ENCODE measurements at regions not wholly inside any gene's neighbourhood (a gene's known extent, or its start where the extent isn't known, plus 50 kb on each side); places are given as distances from the start of the nearest gene placed in this dataset.
"Not testable (repeated sequence)": the region's sequence is repeated elsewhere in the genome, so short reads cannot be mapped to it uniquely, and the experiment has no call there.

- no peaks in the 10 kb centered on the region for H3K36me3 ChIP-seq (ENCODE audit: control insufficient read depth in 3 of 3, insufficient read depth in 3 of 3, low read length in 3 of 3)
- H3K27me3 ChIP-seq (ENCODE audit: control insufficient read depth in 3 of 3, insufficient read depth in 3 of 3, low read length in 3 of 3) = no peaks in the 10 kb centered on the region
- H3K9ac ChIP-seq (ENCODE audit: low read depth in 1 of 3, low read length in 3 of 3) = no peak overlapping the region
- no peaks in the 10 kb centered on the region for H3K9me3 ChIP-seq (ENCODE audit: control insufficient read depth in 3 of 3, low read length in 3 of 3)
- H3K4me3 ChIP-seq (ENCODE audit: low read length in 3 of 3) = no peak overlapping the region
- no peaks in the 10 kb centered on the region for H3K4me1 ChIP-seq (ENCODE audit: control insufficient read depth in 3 of 3, insufficient read depth in 3 of 3, low read length in 3 of 3)
- H3K27ac ChIP-seq (ENCODE audit: low read depth, low read length) = no peak overlapping the region
Measured at GRCh38 chr2:57698392-57698791, 348.2 kb upstream of the VRK2 start.

- no peak overlapping the region for H3K9ac ChIP-seq (ENCODE audit: low read depth in 1 of 3, low read length in 3 of 3)
- no peak overlapping the region for H3K4me3 ChIP-seq (ENCODE audit: low read length in 3 of 3)
- H3K4me1 ChIP-seq (ENCODE audit: control insufficient read depth in 3 of 3, insufficient read depth in 3 of 3, low read length in 3 of 3) = no peaks in the 10 kb centered on the region
- no peak overlapping the region for H3K27ac ChIP-seq (ENCODE audit: low read depth, low read length)
- H3K27me3 ChIP-seq (ENCODE audit: control insufficient read depth in 3 of 3, insufficient read depth in 3 of 3, low read length in 3 of 3) = no peaks in the 10 kb centered on the region
- H3K9me3 ChIP-seq (ENCODE audit: control insufficient read depth in 3 of 3, low read length in 3 of 3) = no peaks in the 10 kb centered on the region
- no peaks in the 10 kb centered on the region for H3K36me3 ChIP-seq (ENCODE audit: control insufficient read depth in 3 of 3, insufficient read depth in 3 of 3, low read length in 3 of 3)
Measured at GRCh38 chr2:57698935-57699449, 347.6 kb upstream of the VRK2 start.

- Histone ChIP-seq H3K4me3 (ENCODE audit: low read length in 3 of 3) (no peak overlapping the region), H3K27ac (ENCODE audit: low read depth, low read length) (no peak overlapping the region), H3K9ac (ENCODE audit: low read depth in 1 of 3, low read length in 3 of 3) (no peak overlapping the region), H3K27me3 (ENCODE audit: control insufficient read depth in 3 of 3, insufficient read depth in 3 of 3, low read length in 3 of 3) (no peaks in the 10 kb centered on the region), H3K36me3 (ENCODE audit: control insufficient read depth in 3 of 3, insufficient read depth in 3 of 3, low read length in 3 of 3) (no peaks in the 10 kb centered on the region), H3K4me1 (ENCODE audit: control insufficient read depth in 3 of 3, insufficient read depth in 3 of 3, low read length in 3 of 3) (no peaks in the 10 kb centered on the region), H3K9me3 (ENCODE audit: control insufficient read depth in 3 of 3, low read length in 3 of 3) (no peaks in the 10 kb centered on the region)
Measured at GRCh38 chr2:57701391-57701791, 345.2 kb upstream of the VRK2 start.

- no peaks in the 10 kb centered on the region for H3K9me3 ChIP-seq (ENCODE audit: control insufficient read depth in 3 of 3, low read length in 3 of 3)
- no peak overlapping the region for H3K27ac ChIP-seq (ENCODE audit: low read depth, low read length)
- no peak overlapping the region for H3K4me3 ChIP-seq (ENCODE audit: low read length in 3 of 3)
- no peaks in the 10 kb centered on the region for H3K4me1 ChIP-seq (ENCODE audit: control insufficient read depth in 3 of 3, insufficient read depth in 3 of 3, low read length in 3 of 3)
- no peaks in the 10 kb centered on the region for H3K36me3 ChIP-seq (ENCODE audit: control insufficient read depth in 3 of 3, insufficient read depth in 3 of 3, low read length in 3 of 3)
- no peak overlapping the region for H3K9ac ChIP-seq (ENCODE audit: low read depth in 1 of 3, low read length in 3 of 3)
- H3K27me3 ChIP-seq (ENCODE audit: control insufficient read depth in 3 of 3, insufficient read depth in 3 of 3, low read length in 3 of 3) = no peaks in the 10 kb centered on the region
Measured at GRCh38 chr2:57703407-57703806, 343.2 kb upstream of the VRK2 start.

GRCh38 chr2:57707794-57708193 is 338.8 kb upstream of the VRK2 start:
- H3K9ac ChIP-seq (ENCODE audit: low read depth in 1 of 3, low read length in 3 of 3); H3K27ac ChIP-seq (ENCODE audit: low read depth, low read length); H3K4me1 ChIP-seq (ENCODE audit: control insufficient read depth in 3 of 3, insufficient read depth in 3 of 3, low read length in 3 of 3); H3K9me3 ChIP-seq (ENCODE audit: control insufficient read depth in 3 of 3, low read length in 3 of 3); H3K27me3 ChIP-seq (ENCODE audit: control insufficient read depth in 3 of 3, insufficient read depth in 3 of 3, low read length in 3 of 3); H3K36me3 ChIP-seq (ENCODE audit: control insufficient read depth in 3 of 3, insufficient read depth in 3 of 3, low read length in 3 of 3); H3K4me3 ChIP-seq (ENCODE audit: low read length in 3 of 3): not testable (repeated sequence)

- no peaks in the 10 kb centered on the region for H3K27me3 ChIP-seq (ENCODE audit: control insufficient read depth in 3 of 3, insufficient read depth in 3 of 3, low read length in 3 of 3)
- H3K4me1 ChIP-seq (ENCODE audit: control insufficient read depth in 3 of 3, insufficient read depth in 3 of 3, low read length in 3 of 3) = no peaks in the 10 kb centered on the region
- no peak overlapping the region for H3K4me3 ChIP-seq (ENCODE audit: low read length in 3 of 3)
- H3K36me3 ChIP-seq (ENCODE audit: control insufficient read depth in 3 of 3, insufficient read depth in 3 of 3, low read length in 3 of 3) = no peaks in the 10 kb centered on the region
- no peak overlapping the region for H3K27ac ChIP-seq (ENCODE audit: low read depth, low read length)
- H3K9me3 ChIP-seq (ENCODE audit: control insufficient read depth in 3 of 3, low read length in 3 of 3) = no peaks in the 10 kb centered on the region
- no peak overlapping the region for H3K9ac ChIP-seq (ENCODE audit: low read depth in 1 of 3, low read length in 3 of 3)
Measured at GRCh38 chr2:57711991-57712390, 334.6 kb upstream of the VRK2 start.

GRCh38 chr2:57720728-57721627 is 325.6 kb upstream of the VRK2 start:
- Histone ChIP-seq H3K27me3 (ENCODE audit: control insufficient read depth in 3 of 3, insufficient read depth in 3 of 3, low read length in 3 of 3) (no peaks in the 10 kb centered on the region), H3K4me3 (ENCODE audit: low read length in 3 of 3) (peak overlapping the region; percentile 34 to 59 (median 54)), H3K36me3 (ENCODE audit: control insufficient read depth in 3 of 3, insufficient read depth in 3 of 3, low read length in 3 of 3) (no peaks in the 10 kb centered on the region), H3K4me1 (ENCODE audit: control insufficient read depth in 3 of 3, insufficient read depth in 3 of 3, low read length in 3 of 3) (peaks cover 0 to 3% (median 0%) of the 10 kb centered on the region in 3 donors), H3K9me3 (ENCODE audit: control insufficient read depth in 3 of 3, low read length in 3 of 3) (no peaks in the 10 kb centered on the region), H3K9ac (ENCODE audit: low read depth in 1 of 3, low read length in 3 of 3) (peak overlapping the region in 1 of 3 donors; percentile 44), H3K27ac (ENCODE audit: low read depth, low read length) (no peak overlapping the region)

GRCh38 chr2:57725337-57725947 is 321.2 kb upstream of the VRK2 start:
- Histone ChIP-seq H3K4me1 (ENCODE audit: control insufficient read depth in 3 of 3, insufficient read depth in 3 of 3, low read length in 3 of 3) (peaks cover 0 to 3% (median 0%) of the 10 kb centered on the region in 3 donors), H3K36me3 (ENCODE audit: control insufficient read depth in 3 of 3, insufficient read depth in 3 of 3, low read length in 3 of 3) (no peaks in the 10 kb centered on the region)

GRCh38 chr2:57726294-57726693 is 320.3 kb upstream of the VRK2 start:
- Histone ChIP-seq H3K36me3 (ENCODE audit: control insufficient read depth in 3 of 3, insufficient read depth in 3 of 3, low read length in 3 of 3) (no peaks in the 10 kb centered on the region), H3K27me3 (ENCODE audit: control insufficient read depth in 3 of 3, insufficient read depth in 3 of 3, low read length in 3 of 3) (no peaks in the 10 kb centered on the region), H3K4me3 (ENCODE audit: low read length in 3 of 3) (no peak overlapping the region), H3K4me1 (ENCODE audit: control insufficient read depth in 3 of 3, insufficient read depth in 3 of 3, low read length in 3 of 3) (no peaks in the 10 kb centered on the region), H3K9me3 (ENCODE audit: control insufficient read depth in 3 of 3, low read length in 3 of 3) (no peaks in the 10 kb centered on the region), H3K27ac (ENCODE audit: low read depth, low read length) (no peak overlapping the region), H3K9ac (ENCODE audit: low read depth in 1 of 3, low read length in 3 of 3) (no peak overlapping the region)

More at GRCh38 chr2:57725337-57725947, 321.2 kb upstream of the VRK2 start:
- Histone ChIP-seq H3K9ac (ENCODE audit: low read depth in 1 of 3, low read length in 3 of 3) (no peak overlapping the region), H3K4me3 (ENCODE audit: low read length in 3 of 3) (no peak overlapping the region), H3K9me3 (ENCODE audit: control insufficient read depth in 3 of 3, low read length in 3 of 3) (no peaks in the 10 kb centered on the region), H3K27ac (ENCODE audit: low read depth, low read length) (no peak overlapping the region), H3K27me3 (ENCODE audit: control insufficient read depth in 3 of 3, insufficient read depth in 3 of 3, low read length in 3 of 3) (no peaks in the 10 kb centered on the region)

- Histone ChIP-seq H3K9me3 (ENCODE audit: control insufficient read depth in 3 of 3, low read length in 3 of 3) (no peaks in the 10 kb centered on the region), H3K9ac (ENCODE audit: low read depth in 1 of 3, low read length in 3 of 3) (no peak overlapping the region)
Measured at GRCh38 chr2:57728691-57729090, 317.9 kb upstream of the VRK2 start.

More at GRCh38 chr2:57728691-57729090, 317.9 kb upstream of the VRK2 start:
- H3K4me3 ChIP-seq (ENCODE audit: low read length in 3 of 3) = no peak overlapping the region
- H3K36me3 ChIP-seq (ENCODE audit: control insufficient read depth in 3 of 3, insufficient read depth in 3 of 3, low read length in 3 of 3) = no peaks in the 10 kb centered on the region
- H3K4me1 ChIP-seq (ENCODE audit: control insufficient read depth in 3 of 3, insufficient read depth in 3 of 3, low read length in 3 of 3) = no peaks in the 10 kb centered on the region
- no peaks in the 10 kb centered on the region for H3K27me3 ChIP-seq (ENCODE audit: control insufficient read depth in 3 of 3, insufficient read depth in 3 of 3, low read length in 3 of 3)
- H3K27ac ChIP-seq (ENCODE audit: low read depth, low read length) = no peak overlapping the region
